Osteoblast (primary cell): ENCODE measurements at regions not wholly inside any gene's neighbourhood (a gene's known extent, or its start where the extent isn't known, plus 50 kb on each side); places are given as distances from the start of the nearest gene placed in this dataset.

Source experiments
- DNase-seq: peaks from one replicate; pipeline ENCODE4 v3.0.0; 2011; ENCODE audit warnings: low spot score, mixed read lengths; ENCODE audit not compliant: insufficient read length; ENCODE audit errors: missing footprints
- H2AFZ ChIP-seq: 2 replicates; pipeline ENCODE4 v1.6.0; 2011; ENCODE audit warnings: mild to moderate bottlenecking, low read length
- H3K27ac ChIP-seq: 2 replicates; pipeline ENCODE4 v1.5.1; 2011; ENCODE audit warnings: mild to moderate bottlenecking, low read depth, low read length, moderate library complexity
- H3K27me3 ChIP-seq: 2 replicates; pipeline ENCODE4 v1.6.0; 2012; ENCODE audit warnings: mild to moderate bottlenecking, control low read depth, inconsistent platforms, low read length, moderate library complexity; ENCODE audit not compliant: insufficient read depth
- H3K36me3 ChIP-seq: 2 replicates; pipeline ENCODE4 v1.5.1; 2011; ENCODE audit warnings: mild to moderate bottlenecking, low read length, control low read depth, moderate library complexity; ENCODE audit not compliant: insufficient read depth
- H3K4me1 ChIP-seq: 2 replicates; pipeline ENCODE4 v1.5.1; 2011; ENCODE audit warnings: mild to moderate bottlenecking, low read length, control low read depth, moderate library complexity; ENCODE audit not compliant: insufficient read depth
- H3K4me2 ChIP-seq: 2 replicates; pipeline ENCODE4 v1.6.0; 2011; ENCODE audit warnings: mild to moderate bottlenecking, low read length; ENCODE audit not compliant: insufficient read depth
- H3K4me3 ChIP-seq: fragments of 200-600 bp; sonication (generic); 3 replicates; pipeline ENCODE4 v1.5.1; 2012; ENCODE audit warnings: mild to moderate bottlenecking, low read length, inconsistent platforms; ENCODE audit not compliant: insufficient read depth
- H3K79me2 ChIP-seq: 2 replicates; pipeline ENCODE4 v1.6.0; 2012; ENCODE audit warnings: mild to moderate bottlenecking, low read length, control low read depth, inconsistent platforms; ENCODE audit not compliant: insufficient read depth
- H3K9me3 ChIP-seq: 2 replicates; pipeline ENCODE4 v1.5.1; 2011; ENCODE audit warnings: low read depth, low read length, control low read depth
- H4K20me1 ChIP-seq: 2 replicates; pipeline ENCODE4 v1.6.0; 2012; ENCODE audit warnings: mild to moderate bottlenecking, low read length, control low read depth; ENCODE audit not compliant: insufficient read depth
- TF ChIP-seq, protein P1 (sequence below): IDR thresholded peaks from 2 replicates; pipeline ENCODE4 v1.5.1; 2011; ENCODE audit warnings: mild to moderate bottlenecking, low read depth, low read length, moderate library complexity; ENCODE audit errors: extremely low read depth

DNA sequence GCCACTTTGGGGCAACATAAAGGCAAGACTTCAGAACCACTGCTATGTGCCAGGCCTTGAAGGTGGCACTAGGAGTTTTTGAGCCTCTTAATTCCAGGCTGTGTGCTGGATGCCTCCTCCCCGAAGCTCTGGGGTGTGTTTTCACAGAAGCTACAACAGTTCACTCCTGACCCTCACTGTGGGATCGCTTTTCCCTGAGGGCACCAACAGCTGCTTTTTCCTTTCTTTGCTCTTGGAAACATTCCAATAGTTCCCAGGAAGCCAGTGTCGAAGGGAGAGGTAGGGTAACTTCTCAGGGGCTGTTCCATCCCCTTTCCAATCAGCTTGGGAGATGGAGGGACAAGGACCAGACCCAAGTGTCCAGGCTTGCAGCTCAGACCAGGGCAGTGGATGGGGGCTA lies 153.4 kb downstream of the C1orf94 start:
- H3K27me3 ChIP-seq: no peaks in the 10 kb centered on the region
- DNase-seq: no peak

DNA sequence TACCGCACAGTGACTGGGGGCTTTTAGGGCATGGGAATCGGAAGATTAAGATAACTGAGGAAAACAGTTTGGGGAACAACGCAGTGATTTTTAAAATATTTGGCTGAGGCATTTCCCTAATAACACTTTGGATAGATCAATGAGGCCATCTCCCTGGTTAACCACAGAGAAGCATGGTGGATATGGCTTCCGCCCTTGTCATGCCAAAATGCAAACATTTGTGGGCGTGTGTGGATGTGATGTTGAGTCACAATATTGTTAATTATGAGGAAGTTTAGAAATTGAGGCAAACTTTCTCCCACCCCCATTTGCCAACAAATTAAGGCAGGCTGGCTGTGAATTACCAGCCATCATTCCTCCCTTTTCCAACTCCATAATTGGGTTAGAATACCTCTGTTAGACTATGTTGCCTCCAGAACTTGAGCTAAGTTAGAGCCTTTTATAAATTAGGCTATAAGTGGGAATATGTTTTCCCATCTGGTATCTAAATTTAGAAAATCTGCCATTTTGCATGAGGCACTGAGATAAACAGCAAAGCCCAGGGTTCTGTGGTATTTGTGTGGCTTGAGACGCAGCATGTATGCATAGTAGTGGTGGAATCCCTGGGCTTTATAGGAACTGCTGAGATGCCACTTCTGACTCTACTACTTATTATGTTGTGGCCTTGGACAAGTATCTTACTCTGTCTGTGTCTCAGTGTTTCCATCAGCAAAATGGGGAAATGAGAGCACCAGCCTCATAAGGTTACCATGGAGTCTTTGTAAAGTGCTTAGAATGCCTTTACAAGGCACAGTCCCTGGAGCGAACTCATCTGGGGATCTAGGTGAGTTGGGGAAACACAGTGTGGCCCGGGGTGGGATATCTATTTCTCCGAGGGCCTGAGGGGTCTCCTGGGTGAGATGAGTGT lies 154.6 kb downstream of the C1orf94 start:
- H3K4me3 ChIP-seq: no peak overlapping the region

More for the DNA sequence above, 153.4 kb downstream of the C1orf94 start:
- Histone ChIP-seq H3K4me2 (no peak overlapping the region), H2AFZ (no peak overlapping the region), H3K27ac (no peak overlapping the region), H4K20me1 (no peaks in the 10 kb centered on the region), H3K79me2 (no peaks in the 10 kb centered on the region), H3K9me3 (no peaks in the 10 kb centered on the region), H3K36me3 (no peaks in the 10 kb centered on the region), H3K4me3 (no peak overlapping the region), H3K4me1 (no peaks in the 10 kb centered on the region)
- TF ChIP-seq, protein P1, sequence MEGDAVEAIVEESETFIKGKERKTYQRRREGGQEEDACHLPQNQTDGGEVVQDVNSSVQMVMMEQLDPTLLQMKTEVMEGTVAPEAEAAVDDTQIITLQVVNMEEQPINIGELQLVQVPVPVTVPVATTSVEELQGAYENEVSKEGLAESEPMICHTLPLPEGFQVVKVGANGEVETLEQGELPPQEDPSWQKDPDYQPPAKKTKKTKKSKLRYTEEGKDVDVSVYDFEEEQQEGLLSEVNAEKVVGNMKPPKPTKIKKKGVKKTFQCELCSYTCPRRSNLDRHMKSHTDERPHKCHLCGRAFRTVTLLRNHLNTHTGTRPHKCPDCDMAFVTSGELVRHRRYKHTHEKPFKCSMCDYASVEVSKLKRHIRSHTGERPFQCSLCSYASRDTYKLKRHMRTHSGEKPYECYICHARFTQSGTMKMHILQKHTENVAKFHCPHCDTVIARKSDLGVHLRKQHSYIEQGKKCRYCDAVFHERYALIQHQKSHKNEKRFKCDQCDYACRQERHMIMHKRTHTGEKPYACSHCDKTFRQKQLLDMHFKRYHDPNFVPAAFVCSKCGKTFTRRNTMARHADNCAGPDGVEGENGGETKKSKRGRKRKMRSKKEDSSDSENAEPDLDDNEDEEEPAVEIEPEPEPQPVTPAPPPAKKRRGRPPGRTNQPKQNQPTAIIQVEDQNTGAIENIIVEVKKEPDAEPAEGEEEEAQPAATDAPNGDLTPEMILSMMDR: no peak

DNA sequence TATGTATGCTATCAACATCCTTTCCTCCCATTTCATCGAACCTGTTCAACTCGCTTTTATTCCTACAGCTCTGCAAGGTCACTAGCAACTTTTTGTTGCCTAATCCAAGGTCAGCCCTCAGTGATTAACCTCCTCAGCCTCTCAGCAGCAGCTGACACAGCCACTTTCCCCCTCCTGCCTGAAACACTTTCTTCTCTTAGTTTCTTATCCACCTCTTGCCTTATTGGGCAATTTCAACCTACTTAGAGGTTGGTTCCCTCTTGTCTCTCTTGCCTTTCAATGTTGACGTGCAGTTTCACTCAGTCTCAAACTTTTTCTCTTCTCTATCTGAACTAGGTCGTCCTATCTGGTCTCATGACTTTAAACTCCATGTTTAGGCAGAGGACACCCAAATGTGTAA lies 156.3 kb downstream of the C1orf94 start:
- Histone ChIP-seq H3K79me2 (no peaks in the 10 kb centered on the region), H2AFZ (no peak overlapping the region), H3K27ac (no peak overlapping the region), H3K4me2 (no peak overlapping the region), H3K9me3 (no peaks in the 10 kb centered on the region), H3K27me3 (no peaks in the 10 kb centered on the region), H3K4me3 (no peak overlapping the region), H4K20me1 (no peaks in the 10 kb centered on the region), H3K36me3 (no peaks in the 10 kb centered on the region), H3K4me1 (no peaks in the 10 kb centered on the region)
- no peak for DNase-seq
- TF ChIP-seq, protein P1: no peak

More for the DNA sequence above, 154.6 kb downstream of the C1orf94 start:
- Histone ChIP-seq H3K4me1 (no peaks in the 10 kb centered on the region), H3K9me3 (no peaks in the 10 kb centered on the region), H3K36me3 (no peaks in the 10 kb centered on the region), H4K20me1 (no peaks in the 10 kb centered on the region), H3K27ac (no peak overlapping the region), H3K4me2 (no peak overlapping the region), H2AFZ (no peak overlapping the region), H3K27me3 (no peaks in the 10 kb centered on the region), H3K79me2 (no peaks in the 10 kb centered on the region)
- TF ChIP-seq, protein P1: no peak
- no peak for DNase-seq

DNA sequence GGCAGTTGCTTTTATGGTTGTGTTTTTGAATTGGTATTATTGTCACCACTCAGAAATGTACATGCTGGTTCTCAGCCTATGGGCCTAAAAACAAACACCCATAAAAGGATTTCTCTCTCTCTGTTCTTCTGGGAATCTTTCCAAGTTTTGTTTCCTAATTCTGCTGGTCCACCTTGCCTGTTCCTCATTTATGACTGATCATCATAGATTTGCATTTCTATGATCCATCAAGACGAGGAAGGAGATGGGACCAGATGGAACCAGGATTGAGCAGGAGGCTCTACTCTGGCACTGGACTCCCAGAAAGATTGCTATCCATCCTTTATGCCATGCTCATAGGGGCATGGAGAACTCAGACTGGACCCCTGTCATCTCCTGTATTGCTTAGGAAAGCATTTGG lies 162.2 kb downstream of the C1orf94 start:
- DNase-seq: no peak
- no peaks in the 10 kb centered on the region for H3K27me3 ChIP-seq
- H2AFZ ChIP-seq: no peak overlapping the region
- no peaks in the 10 kb centered on the region for H4K20me1 ChIP-seq
- H3K4me1 ChIP-seq: no peaks in the 10 kb centered on the region
- H3K4me2 ChIP-seq: no peak overlapping the region
- no peaks in the 10 kb centered on the region for H3K9me3 ChIP-seq
- no peaks in the 10 kb centered on the region for H3K79me2 ChIP-seq
- H3K27ac ChIP-seq: no peak overlapping the region
- H3K36me3 ChIP-seq: no peaks in the 10 kb centered on the region
- TF ChIP-seq, protein P1: no peak
- H3K4me3 ChIP-seq: no peak overlapping the region
